Activated naive CD8-positive, alpha-beta T cell treated with anti-CD3 and anti-CD28 coated beads, Interleukin-2, amount 50 U/mL, for 24 hours (primary cell): ENCODE measurements at regions not wholly inside any gene's neighbourhood (a gene's known extent, or its start where the extent isn't known, plus 50 kb on each side); places are given as distances from the start of the nearest gene placed in this dataset.
A peak's percentile ranks its signal among the peaks of the same experiment; 100 is the strongest.
"Not testable (repeated sequence)": the region's sequence is repeated elsewhere in the genome, so short reads cannot be mapped to it uniquely, and the experiment has no call there.

Source experiments
- ATAC-seq: fragments of 150-1000 bp; cut with Tn5 transposase; one replicate; pipeline ENCODE4 v1.10.0; 2021
- DNase-seq: peaks from one replicate; pipeline ENCODE4 v3.0.0; 2021
- H3K27ac Mint-ChIP-seq: one replicate; pipeline ENCODE4 v1.8.0; 2021; ENCODE audit warnings: mild to moderate bottlenecking, mixed read lengths
- H3K27me3 Mint-ChIP-seq: one replicate; pipeline ENCODE4 v1.8.0; 2021; ENCODE audit warnings: mixed read lengths
- H3K36me3 Mint-ChIP-seq: one replicate; pipeline ENCODE4 v1.8.0; 2021; ENCODE audit warnings: low read depth, mixed read lengths
- H3K4me1 Mint-ChIP-seq: one replicate; pipeline ENCODE4 v1.8.0; 2021; ENCODE audit warnings: mixed read lengths
- H3K4me3 Mint-ChIP-seq: one replicate; pipeline ENCODE4 v1.8.0; 2021; ENCODE audit warnings: mild to moderate bottlenecking, moderate library complexity, mixed read lengths
- H3K9me3 Mint-ChIP-seq: one replicate; pipeline ENCODE4 v1.8.0; 2021; ENCODE audit warnings: mixed read lengths

DNA sequence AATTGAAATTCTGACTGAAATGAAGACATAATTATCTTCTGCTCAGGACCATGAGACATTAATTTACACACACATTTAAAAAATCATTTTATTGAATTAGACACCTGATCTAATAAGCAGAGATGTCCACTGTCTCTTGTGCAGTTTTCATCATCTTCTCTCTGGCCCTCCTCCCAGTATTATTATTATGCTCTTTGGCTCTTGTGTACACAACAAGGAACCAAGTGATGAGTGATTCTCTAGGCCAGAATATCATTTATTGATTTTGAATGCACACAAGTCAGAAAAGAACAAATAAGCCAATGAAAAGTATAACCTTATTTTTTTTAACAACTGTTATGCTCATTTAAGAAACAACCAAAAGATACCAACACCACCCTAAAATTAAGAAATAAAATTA lies 244.7 kb upstream of the KRR1 start:
- Mint-ChIP-seq H3K27ac (no peak overlapping the region), H3K4me3 (no peak overlapping the region), H3K36me3 (no peaks in the 10 kb centered on the region), H3K9me3 (no peaks in the 10 kb centered on the region), H3K27me3 (peaks cover 4% of the 10 kb centered on the region), H3K4me1 (peaks cover 31% of the 10 kb centered on the region)
- ATAC-seq (no peak), DNase-seq (no peak)

DNA sequence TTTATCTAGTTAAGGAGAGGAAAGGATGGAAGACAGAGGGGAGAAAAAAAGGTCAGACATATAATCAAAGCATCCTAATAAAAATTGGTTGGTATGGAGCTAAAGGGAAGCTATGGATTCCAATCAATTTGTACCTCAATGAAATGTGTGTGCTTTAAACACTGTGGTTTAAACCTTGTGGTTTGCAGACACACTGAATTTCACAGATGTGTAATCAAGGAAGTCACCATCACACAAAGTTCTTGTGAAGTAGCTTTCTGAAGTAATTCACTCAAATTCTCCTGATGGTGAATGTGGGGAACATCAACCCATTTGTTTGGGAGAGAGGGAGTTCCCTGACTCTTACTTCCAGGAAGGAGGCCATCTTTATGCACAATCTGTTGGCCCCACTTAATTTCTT lies 243.3 kb upstream of the KRR1 start:
- Mint-ChIP-seq H3K27ac (no peak overlapping the region), H3K4me3 (no peak overlapping the region)
- no peak for DNase-seq

DNA sequence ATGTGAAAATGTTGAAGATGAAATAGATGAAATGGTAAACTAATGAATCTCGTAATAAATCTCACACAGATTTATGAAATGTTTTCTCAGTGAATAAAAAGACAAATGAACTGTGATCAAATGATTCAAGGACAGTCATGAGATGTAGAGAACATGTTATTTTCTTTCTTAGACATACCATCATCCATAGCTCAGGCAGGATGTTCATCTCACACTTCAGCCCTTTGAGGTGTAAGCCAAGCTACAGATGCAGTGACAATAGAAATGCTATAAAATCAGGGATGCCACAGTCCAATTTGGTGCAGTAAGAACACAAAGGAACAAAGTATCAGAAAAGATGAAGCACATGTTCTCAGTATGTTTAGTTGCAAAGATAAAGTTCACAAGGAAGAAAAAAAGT lies 242.7 kb upstream of the KRR1 start:
- ATAC-seq = no peak
- H3K27me3 Mint-ChIP-seq = peaks cover 4% of the 10 kb centered on the region
- H3K27ac Mint-ChIP-seq = no peak overlapping the region
- H3K4me3 Mint-ChIP-seq = no peak overlapping the region
- no peak for DNase-seq
- H3K9me3 Mint-ChIP-seq = no peaks in the 10 kb centered on the region
- no peaks in the 10 kb centered on the region for H3K36me3 Mint-ChIP-seq
- peaks cover 18% of the 10 kb centered on the region for H3K4me1 Mint-ChIP-seq

More for the DNA sequence above, 243.3 kb upstream of the KRR1 start:
- no peaks in the 10 kb centered on the region for H3K9me3 Mint-ChIP-seq
- ATAC-seq = no peak
- peaks cover 21% of the 10 kb centered on the region for H3K4me1 Mint-ChIP-seq
- peaks cover 4% of the 10 kb centered on the region for H3K27me3 Mint-ChIP-seq
- no peaks in the 10 kb centered on the region for H3K36me3 Mint-ChIP-seq

DNA sequence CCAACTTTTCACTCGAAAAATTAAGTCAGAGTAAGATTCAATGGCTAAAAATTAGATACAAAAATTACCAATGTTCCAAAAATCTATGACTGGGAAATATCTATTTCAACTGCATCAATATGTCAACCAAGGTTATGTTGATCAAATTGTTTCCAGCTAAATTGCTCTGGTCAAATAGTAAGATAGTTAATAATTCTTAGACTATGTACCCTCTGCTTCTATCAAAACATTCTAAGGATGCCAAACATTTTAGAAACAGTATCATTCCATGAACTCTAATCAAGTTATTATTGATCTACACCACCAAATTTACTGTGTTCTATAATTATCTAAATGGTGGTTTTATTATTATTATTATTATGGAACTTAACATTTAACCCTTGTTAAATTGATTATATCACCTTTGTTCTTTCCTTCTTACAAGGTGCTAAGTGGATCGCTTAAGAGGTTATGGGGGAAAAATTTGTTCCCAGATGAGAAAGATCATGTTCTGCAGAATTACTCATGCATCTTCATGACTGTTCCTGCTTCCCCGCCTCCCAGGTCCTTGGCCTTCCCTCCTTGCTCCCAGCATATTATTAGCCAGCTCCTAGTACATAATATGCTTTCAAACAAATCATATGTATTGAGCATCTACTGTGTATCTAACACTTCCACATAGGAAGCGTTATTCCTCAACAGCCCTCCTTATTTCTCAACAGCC lies 240.5 kb upstream of the KRR1 start:
- Mint-ChIP-seq H3K9me3 (no peaks in the 10 kb centered on the region), H3K36me3 (no peaks in the 10 kb centered on the region), H3K27me3 (peaks cover 7% of the 10 kb centered on the region), H3K4me3 (no peak overlapping the region), H3K4me1 (peaks cover 14% of the 10 kb centered on the region), H3K27ac (no peak overlapping the region)
- ATAC-seq = no peak
- DNase-seq = no peak

GRCh38 chr12:75750716-75751306 lies 239.4 kb upstream of the KRR1 start:
- Mint-ChIP-seq H3K36me3 (no peaks in the 10 kb centered on the region), H3K4me1 (peaks cover 14% of the 10 kb centered on the region), H3K9me3 (no peaks in the 10 kb centered on the region), H3K4me3 (no peak overlapping the region), H3K27ac (no peak overlapping the region), H3K27me3 (peaks cover 8% of the 10 kb centered on the region)
- ATAC-seq (no peak), DNase-seq (no peak)

DNA sequence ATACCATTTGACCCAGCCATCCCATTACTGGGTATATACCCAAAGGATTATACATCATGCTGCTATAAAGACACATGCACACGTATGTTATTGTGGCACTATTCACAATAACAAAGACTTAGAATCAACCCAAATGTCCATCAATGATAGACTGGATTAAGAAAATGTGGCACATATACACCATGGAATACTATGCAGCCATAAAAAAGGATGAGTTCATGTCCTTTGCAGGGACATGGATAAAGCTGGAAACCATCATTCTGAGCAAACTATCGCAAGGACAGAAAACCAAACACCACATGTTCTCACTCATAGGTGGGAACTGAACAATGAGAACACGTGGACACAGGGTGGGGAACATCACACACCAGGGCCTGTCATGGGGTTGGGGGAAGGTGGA lies 237.6 kb upstream of the KRR1 start:
- DNase-seq, H3K4me3 Mint-ChIP-seq, H3K36me3 Mint-ChIP-seq, H3K4me1 Mint-ChIP-seq, H3K9me3 Mint-ChIP-seq, ATAC-seq, H3K27ac Mint-ChIP-seq: not testable (repeated sequence)
- H3K27me3 Mint-ChIP-seq = peaks cover 21% of the 10 kb centered on the region

DNA sequence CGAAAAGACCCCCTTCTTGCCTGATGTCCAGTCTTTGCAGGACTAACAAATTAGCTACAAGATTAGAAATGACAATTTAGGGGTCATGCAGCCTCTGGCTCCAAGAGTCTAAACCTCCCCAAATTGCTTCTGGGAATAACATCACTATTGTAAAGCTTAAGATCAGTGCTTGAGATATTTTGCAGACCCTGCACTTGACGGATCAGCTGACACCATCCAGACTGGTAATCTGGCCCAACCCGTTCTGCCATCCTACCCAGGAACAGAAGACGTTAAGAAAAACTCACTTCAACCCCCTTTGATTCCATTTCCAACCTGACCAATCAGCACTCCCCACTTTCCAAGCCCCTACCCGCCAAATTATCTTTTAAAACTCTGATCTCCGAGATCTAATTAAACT lies 236.7 kb upstream of the KRR1 start:
- peaks cover under 1% of the 10 kb centered on the region for H3K4me1 Mint-ChIP-seq
- H3K36me3 Mint-ChIP-seq = no peaks in the 10 kb centered on the region
- H3K27ac Mint-ChIP-seq = no peak overlapping the region
- H3K4me3 Mint-ChIP-seq = no peak overlapping the region
- no peak for DNase-seq
- peaks cover 23% of the 10 kb centered on the region for H3K27me3 Mint-ChIP-seq
- ATAC-seq = no peak
- no peaks in the 10 kb centered on the region for H3K9me3 Mint-ChIP-seq

- Mint-ChIP-seq H3K36me3 (no peaks in the 10 kb centered on the region), H3K9me3 (no peaks in the 10 kb centered on the region), H3K27ac (no peak overlapping the region), H3K4me1 (peaks cover 5% of the 10 kb centered on the region), H3K4me3 (no peak overlapping the region), H3K27me3 (peaks cover 29% of the 10 kb centered on the region)
- DNase-seq (no peak), ATAC-seq (no peak)
These were observed 236.2 kb upstream of the KRR1 start for GRCh38 chr12:75747572-75748021.

GRCh38 chr12:75746621-75747020 lies 235.2 kb upstream of the KRR1 start:
- H3K36me3 Mint-ChIP-seq = no peaks in the 10 kb centered on the region
- H3K9me3 Mint-ChIP-seq = no peaks in the 10 kb centered on the region
- H3K4me1 Mint-ChIP-seq = peaks cover 6% of the 10 kb centered on the region
- DNase-seq (no peak), ATAC-seq (no peak)
- H3K4me3 Mint-ChIP-seq = no peak overlapping the region
- no peak overlapping the region for H3K27ac Mint-ChIP-seq
- H3K27me3 Mint-ChIP-seq = peaks cover 32% of the 10 kb centered on the region

DNA sequence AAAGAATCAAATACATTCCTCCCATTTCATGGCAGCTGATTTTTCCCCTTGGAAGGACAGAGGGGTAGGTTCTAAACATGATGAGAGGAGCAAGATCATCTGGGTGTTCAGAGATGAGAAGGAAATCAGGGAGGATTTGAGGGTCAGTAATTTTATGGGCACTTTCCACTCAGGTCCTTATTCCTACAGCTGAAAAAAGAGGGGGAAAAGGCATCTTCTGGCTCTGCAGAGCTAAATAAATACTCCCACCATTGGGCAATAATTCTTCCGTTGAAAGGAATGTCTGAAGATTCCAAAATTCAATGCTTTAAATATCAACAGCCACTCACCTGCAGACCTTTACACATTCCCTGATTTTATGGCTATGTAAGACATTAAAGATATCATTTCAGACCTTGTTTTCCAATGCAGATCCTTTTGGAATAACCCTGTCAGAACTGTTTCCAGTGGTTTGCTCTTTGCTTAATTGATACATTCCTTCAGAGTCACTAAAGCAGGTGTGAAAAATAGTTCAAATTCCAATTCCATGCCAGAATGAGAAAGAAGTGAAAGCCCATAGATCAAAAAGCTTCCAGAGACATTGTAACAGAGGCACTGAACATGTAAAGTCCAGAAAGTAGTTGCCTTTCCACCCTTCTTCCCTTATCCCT lies 233.3 kb upstream of the KRR1 start:
- ATAC-seq = no peak
- Mint-ChIP-seq H3K27me3 (peaks cover 34% of the 10 kb centered on the region), H3K4me1 (peaks cover 14% of the 10 kb centered on the region), H3K36me3 (no peaks in the 10 kb centered on the region), H3K4me3 (no peak overlapping the region), H3K27ac (no peak overlapping the region), H3K9me3 (no peaks in the 10 kb centered on the region)
- DNase-seq = no peak

- Mint-ChIP-seq H3K27me3 (peaks cover 31% of the 10 kb centered on the region), H3K4me1 (peaks cover 31% of the 10 kb centered on the region), H3K27ac (no peak overlapping the region), H3K36me3 (no peaks in the 10 kb centered on the region), H3K9me3 (no peaks in the 10 kb centered on the region), H3K4me3 (no peak overlapping the region)
- ATAC-seq (no peak), DNase-seq (no peak)
These were observed 231.6 kb upstream of the KRR1 start for GRCh38 chr12:75742961-75743360.

DNA sequence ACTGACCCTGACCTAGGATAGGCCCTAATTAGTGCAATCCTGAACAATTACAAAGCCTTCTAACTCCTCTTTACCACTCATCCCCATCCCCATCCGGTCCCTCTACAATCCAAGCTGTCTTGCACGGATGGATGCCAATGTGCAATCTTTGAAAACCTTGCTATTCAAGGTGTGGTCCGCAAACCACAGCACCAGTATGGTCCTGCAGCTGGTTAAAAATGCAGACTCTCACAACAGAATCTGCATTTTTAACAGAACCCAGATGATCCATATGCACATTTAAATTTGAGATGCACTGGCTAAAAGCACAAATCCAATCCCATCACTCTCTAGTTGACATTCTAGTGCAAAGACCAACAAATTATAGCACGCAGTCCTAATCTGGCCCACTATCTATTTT lies 230.6 kb upstream of the KRR1 start:
- Mint-ChIP-seq H3K9me3 (no peaks in the 10 kb centered on the region), H3K4me1 (peaks cover 41% of the 10 kb centered on the region), H3K4me3 (no peak overlapping the region), H3K27ac (no peak overlapping the region), H3K36me3 (no peaks in the 10 kb centered on the region), H3K27me3 (peaks cover 31% of the 10 kb centered on the region)
- DNase-seq (no peak), ATAC-seq (no peak)

DNA sequence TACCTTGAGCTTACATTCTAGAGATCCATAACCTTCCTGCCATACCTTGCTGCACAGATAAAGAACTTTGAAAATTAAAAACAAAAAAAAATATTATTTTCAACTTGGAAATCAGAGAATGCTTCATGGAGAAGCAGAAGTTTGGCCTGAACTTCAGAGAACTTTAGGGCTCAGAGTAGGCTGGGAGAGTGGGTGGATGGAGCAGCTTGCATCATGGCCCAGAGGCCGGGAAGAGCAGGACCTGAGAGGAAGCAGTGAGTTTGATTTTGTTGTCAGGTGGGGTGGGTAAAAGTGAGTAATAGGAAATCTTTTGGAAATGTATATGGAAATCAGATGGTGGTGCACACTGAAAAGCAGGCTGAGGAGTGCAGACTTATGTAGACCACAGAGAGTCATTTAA lies 228.5 kb upstream of the KRR1 start:
- Mint-ChIP-seq H3K27me3 (peaks cover 22% of the 10 kb centered on the region), H3K27ac (no peak overlapping the region), H3K4me1 (peaks cover 41% of the 10 kb centered on the region), H3K36me3 (no peaks in the 10 kb centered on the region), H3K4me3 (no peak overlapping the region), H3K9me3 (no peaks in the 10 kb centered on the region)
- no peak for ATAC-seq
- no peak for DNase-seq

DNA sequence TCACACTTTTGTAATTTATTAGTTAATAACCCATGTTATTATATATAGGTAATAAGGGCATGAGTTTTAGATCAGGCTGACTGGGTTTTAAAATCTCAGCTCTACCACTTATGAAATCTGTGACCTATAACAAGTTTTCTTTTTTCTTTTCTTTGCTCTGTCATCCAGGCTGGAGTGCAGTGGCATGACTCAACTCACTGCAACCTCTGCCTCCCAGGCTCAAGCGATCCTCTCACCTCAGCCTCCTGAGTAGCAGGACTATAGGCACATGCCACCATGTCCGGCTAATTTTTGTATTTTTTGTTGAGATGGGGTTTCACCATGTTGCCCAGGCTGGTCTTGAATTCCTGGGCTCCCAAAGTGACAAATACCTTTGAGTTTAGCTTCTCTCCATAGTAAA lies 227.7 kb upstream of the KRR1 start:
- ATAC-seq, H3K27ac Mint-ChIP-seq: not testable (repeated sequence)
- H3K27me3 Mint-ChIP-seq = peaks cover 16% of the 10 kb centered on the region

DNA sequence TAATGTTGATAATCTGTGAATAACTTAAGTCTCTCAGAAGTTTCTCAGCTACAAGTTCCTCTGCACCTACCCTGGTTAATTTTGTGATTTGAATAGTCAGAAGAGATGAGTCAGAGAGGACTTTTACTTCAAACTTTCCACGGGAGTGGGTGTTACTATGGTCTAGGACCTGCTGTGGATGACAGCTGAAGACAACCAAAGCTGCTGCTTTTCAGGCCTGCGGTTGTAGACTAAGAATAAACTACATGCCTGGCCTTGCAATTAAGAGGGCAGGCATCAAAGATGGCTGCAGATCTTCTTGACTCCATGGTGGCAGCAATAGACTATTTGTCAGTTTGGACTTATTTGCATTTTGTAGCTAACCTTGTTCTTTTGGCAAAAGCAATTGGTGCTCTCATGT lies 227.1 kb upstream of the KRR1 start:
- H3K4me3 Mint-ChIP-seq = peak overlapping the region; percentile 6
- no peaks in the 10 kb centered on the region for H3K36me3 Mint-ChIP-seq
- H3K27me3 Mint-ChIP-seq = peaks cover 14% of the 10 kb centered on the region
- DNase-seq (peak; percentile 39), ATAC-seq (peak; percentile 96)
- H3K9me3 Mint-ChIP-seq = no peaks in the 10 kb centered on the region
- H3K27ac Mint-ChIP-seq = peak overlapping the region; percentile 70
- H3K4me1 Mint-ChIP-seq = peaks cover 41% of the 10 kb centered on the region

More for the DNA sequence above, 227.7 kb upstream of the KRR1 start:
- not testable (repeated sequence) for H3K4me3 Mint-ChIP-seq, H3K36me3 Mint-ChIP-seq, H3K9me3 Mint-ChIP-seq
- peaks cover 41% of the 10 kb centered on the region for H3K4me1 Mint-ChIP-seq
- DNase-seq = peak; percentile 10
